Peyer's patch (tissue), 4 donors: ENCODE measurements at regions not wholly inside any gene's neighbourhood (a gene's known extent, or its start where the extent isn't known, plus 50 kb on each side); places are given as distances from the start of the nearest gene placed in this dataset.

Experiments used
- CTCF ChIP-seq, 6 experiments: fragments of 450-650 bp in 4 of 6; fragments of 200-600 bp in 2 of 6; sonication (generic) in 1 of 6; IDR thresholded peaks; one replicate each; pipeline ENCODE4 v1.5.1; 2017 to 2019; ENCODE audit warnings: antibody characterized with exemption in 6 of 6, mild to moderate bottlenecking in 3 of 6, moderate library complexity in 1 of 6
- POLR2A ChIP-seq, 2 donors: fragments of 450-650 bp; IDR thresholded peaks; one replicate each; pipeline ENCODE4 v1.5.1; 2017; ENCODE audit warnings: antibody characterized with exemption in 2 of 2, mild to moderate bottlenecking in 2 of 2, moderate library complexity in 2 of 2

DNA sequence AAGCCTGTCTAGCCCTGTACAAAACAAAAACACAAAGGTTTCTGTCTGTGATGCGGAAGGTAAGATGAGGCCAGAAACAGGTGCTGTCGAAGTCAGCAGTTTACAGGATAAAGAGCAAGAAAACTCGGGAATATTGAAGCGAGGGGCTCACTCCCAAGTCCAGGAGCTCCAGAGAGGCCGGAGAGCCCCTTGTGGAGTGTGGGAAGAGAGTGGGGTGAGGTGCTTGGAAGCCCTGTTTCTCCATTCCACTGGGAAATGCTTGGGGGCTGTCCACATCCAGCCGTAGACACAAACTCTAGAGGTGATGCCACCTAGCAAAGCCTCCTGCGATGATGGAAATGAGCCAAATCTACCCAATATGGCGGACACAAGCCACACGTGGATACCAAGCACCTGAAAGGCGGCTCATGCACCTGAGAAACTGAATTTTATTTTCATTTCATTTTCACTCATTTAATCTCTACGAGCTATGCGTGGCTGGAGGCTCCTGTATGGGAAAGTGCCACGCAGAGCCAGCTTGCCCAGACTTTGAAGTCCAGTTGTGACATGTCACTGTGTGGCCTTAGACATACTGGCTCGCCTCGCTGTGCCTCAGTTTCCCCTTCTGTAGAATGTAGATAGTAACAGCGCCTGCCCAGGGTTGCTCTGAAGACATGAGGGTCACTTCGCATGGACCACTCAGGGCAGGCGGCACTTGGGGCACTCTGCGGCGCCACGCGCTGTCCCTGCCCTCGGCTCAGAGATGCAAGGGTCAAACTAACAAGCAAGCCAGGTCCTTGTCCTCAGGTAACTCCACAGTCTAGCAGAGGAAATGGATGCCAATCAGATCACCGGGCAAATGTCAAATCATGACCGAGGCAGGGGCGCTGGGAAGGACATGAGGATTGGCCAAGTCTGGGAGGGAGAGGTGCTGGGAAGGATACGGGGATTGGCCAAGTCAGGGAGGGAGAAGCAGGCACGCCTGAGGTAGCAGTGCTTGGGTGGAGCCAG is 684.7 kb downstream of the TBC1D22A start:
- TF ChIP-seq POLR2A (IDR thresholded peaks at IDR 0.05) (no peak), CTCF (IDR thresholded peaks at IDR 0.05) (no peak)
